ENCODE measurements at regions not wholly inside any gene's neighbourhood (a gene's known extent, or its start where the extent isn't known, plus 50 kb on each side); places are given as distances from the start of the nearest gene placed in this dataset.

DNA sequence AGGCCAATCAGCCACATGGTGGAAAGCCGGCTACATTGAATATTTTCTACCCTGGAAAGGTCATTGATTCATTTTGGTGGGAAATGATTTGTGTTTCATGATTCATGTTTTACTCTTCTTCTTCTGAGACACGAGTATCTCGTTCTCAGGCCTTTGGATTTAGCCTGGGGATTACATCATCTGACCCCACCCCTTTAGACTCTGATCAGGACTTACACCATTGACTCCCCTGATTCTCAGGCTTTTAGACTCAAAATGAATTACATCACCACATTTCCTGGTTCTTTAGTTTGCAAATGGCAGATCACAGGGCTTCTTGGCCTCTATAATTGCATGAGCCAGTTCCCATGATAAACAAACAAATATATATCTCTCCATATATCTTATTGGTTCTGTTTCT is 228.8 kb downstream of the ADGRG6 start:
- H3K9me3 Mint-ChIP-seq: peaks cover 56% of the 10 kb centered on the region
- H3K36me3 Mint-ChIP-seq: peaks cover 26% of the 10 kb centered on the region
- CTCF ChIA-PET: no interaction called here
- H3K27ac Mint-ChIP-seq: no peak overlapping the region
- no peak for TF ChIP-seq ZNF232 (CRISPR knock-in tag; IDR thresholded peaks at IDR 0.05)
- TF ChIP-seq NFE2L1 (CRISPR knock-in tag; IDR thresholded peaks at IDR 0.05): no peak
- TF ChIP-seq CREM (CRISPR knock-in tag; IDR thresholded peaks at IDR 0.05): no peak
- TF ChIP-seq, protein P1, sequence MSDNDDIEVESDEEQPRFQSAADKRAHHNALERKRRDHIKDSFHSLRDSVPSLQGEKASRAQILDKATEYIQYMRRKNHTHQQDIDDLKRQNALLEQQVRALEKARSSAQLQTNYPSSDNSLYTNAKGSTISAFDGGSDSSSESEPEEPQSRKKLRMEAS (CRISPR knock-in tag; IDR thresholded peaks at IDR 0.05): no peak
- TF ChIP-seq NFATC4 (CRISPR knock-in tag; IDR thresholded peaks at IDR 0.05): no peak
- TF ChIP-seq ESRRA (CRISPR knock-in tag; IDR thresholded peaks at IDR 0.05; ENCODE audit: borderline replicate concordance): no peak
- TF ChIP-seq ZNF396 (CRISPR knock-in tag; IDR thresholded peaks at IDR 0.05; ENCODE audit: borderline replicate concordance): no peak
- TF ChIP-seq SP1 (CRISPR knock-in tag; conservative IDR thresholded peaks at IDR 0.05): no peak
- no peak for TF ChIP-seq HMGA2 (CRISPR knock-in tag; IDR thresholded peaks at IDR 0.05)
- no peak for TF ChIP-seq OVOL2 (CRISPR knock-in tag; IDR thresholded peaks at IDR 0.05; ENCODE audit: borderline replicate concordance)
- TF ChIP-seq JAZF1 (CRISPR knock-in tag; IDR thresholded peaks at IDR 0.05): no peak
- TF ChIP-seq, protein P2, sequence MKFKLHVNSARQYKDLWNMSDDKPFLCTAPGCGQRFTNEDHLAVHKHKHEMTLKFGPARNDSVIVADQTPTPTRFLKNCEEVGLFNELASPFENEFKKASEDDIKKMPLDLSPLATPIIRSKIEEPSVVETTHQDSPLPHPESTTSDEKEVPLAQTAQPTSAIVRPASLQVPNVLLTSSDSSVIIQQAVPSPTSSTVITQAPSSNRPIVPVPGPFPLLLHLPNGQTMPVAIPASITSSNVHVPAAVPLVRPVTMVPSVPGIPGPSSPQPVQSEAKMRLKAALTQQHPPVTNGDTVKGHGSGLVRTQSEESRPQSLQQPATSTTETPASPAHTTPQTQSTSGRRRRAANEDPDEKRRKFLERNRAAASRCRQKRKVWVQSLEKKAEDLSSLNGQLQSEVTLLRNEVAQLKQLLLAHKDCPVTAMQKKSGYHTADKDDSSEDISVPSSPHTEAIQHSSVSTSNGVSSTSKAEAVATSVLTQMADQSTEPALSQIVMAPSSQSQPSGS (CRISPR knock-in tag; IDR thresholded peaks at IDR 0.05; ENCODE audit: borderline replicate concordance, low read depth): no peak
- TF ChIP-seq MYBL2 (CRISPR knock-in tag; IDR thresholded peaks at IDR 0.05): no peak
- no peak for TF ChIP-seq GABPB1 (CRISPR knock-in tag; IDR thresholded peaks at IDR 0.05)
- TF ChIP-seq, protein P3, sequence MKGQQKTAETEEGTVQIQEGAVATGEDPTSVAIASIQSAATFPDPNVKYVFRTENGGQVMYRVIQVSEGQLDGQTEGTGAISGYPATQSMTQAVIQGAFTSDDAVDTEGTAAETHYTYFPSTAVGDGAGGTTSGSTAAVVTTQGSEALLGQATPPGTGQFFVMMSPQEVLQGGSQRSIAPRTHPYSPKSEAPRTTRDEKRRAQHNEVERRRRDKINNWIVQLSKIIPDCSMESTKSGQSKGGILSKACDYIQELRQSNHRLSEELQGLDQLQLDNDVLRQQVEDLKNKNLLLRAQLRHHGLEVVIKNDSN (CRISPR knock-in tag; IDR thresholded peaks at IDR 0.05): no peak
- TF ChIP-seq, protein P4, sequence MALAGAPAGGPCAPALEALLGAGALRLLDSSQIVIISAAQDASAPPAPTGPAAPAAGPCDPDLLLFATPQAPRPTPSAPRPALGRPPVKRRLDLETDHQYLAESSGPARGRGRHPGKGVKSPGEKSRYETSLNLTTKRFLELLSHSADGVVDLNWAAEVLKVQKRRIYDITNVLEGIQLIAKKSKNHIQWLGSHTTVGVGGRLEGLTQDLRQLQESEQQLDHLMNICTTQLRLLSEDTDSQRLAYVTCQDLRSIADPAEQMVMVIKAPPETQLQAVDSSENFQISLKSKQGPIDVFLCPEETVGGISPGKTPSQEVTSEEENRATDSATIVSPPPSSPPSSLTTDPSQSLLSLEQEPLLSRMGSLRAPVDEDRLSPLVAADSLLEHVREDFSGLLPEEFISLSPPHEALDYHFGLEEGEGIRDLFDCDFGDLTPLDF (CRISPR knock-in tag; IDR thresholded peaks at IDR 0.05): no peak
- TF ChIP-seq, protein P5, sequence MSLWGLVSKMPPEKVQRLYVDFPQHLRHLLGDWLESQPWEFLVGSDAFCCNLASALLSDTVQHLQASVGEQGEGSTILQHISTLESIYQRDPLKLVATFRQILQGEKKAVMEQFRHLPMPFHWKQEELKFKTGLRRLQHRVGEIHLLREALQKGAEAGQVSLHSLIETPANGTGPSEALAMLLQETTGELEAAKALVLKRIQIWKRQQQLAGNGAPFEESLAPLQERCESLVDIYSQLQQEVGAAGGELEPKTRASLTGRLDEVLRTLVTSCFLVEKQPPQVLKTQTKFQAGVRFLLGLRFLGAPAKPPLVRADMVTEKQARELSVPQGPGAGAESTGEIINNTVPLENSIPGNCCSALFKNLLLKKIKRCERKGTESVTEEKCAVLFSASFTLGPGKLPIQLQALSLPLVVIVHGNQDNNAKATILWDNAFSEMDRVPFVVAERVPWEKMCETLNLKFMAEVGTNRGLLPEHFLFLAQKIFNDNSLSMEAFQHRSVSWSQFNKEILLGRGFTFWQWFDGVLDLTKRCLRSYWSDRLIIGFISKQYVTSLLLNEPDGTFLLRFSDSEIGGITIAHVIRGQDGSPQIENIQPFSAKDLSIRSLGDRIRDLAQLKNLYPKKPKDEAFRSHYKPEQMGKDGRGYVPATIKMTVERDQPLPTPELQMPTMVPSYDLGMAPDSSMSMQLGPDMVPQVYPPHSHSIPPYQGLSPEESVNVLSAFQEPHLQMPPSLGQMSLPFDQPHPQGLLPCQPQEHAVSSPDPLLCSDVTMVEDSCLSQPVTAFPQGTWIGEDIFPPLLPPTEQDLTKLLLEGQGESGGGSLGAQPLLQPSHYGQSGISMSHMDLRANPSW (CRISPR knock-in tag; conservative IDR thresholded peaks at IDR 0.05; ENCODE audit: low read depth): no peak
- peaks cover 4% of the 10 kb centered on the region; the same call in 1 of the 2 replicates for H3K4me1 Mint-ChIP-seq
- POLR2A ChIA-PET: no interaction called here
- ATAC-seq (no peak), DNase-seq (ENCODE audit: low spot score) (no peak)
- H3K4me3 Mint-ChIP-seq: no peak overlapping the region
- H3K27me3 Mint-ChIP-seq (ENCODE audit: low read depth): peaks cover 2% of the 10 kb centered on the region; the same call in 1 of the 2 replicates

DNA sequence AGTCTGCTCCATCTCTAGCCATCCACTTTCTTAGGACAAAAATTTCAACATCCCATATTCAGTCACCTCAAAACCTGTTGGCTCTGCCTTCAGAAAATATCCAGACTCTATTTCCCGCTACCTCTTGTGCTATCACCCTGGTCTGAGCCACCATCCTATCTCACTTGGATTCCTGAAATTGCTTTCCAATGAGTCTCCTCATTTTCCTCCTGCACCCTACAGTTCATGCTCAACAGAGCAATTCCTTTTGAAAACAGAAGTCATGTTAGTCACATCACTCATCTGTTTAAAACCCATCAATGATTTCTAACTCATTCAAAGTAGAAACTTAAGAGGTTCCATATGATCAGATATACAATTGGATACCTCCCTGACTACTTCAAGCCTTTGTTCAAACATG is 229.9 kb downstream of the ADGRG6 start:
- Mint-ChIP-seq H3K27ac (no peak overlapping the region), H3K4me1 (peaks cover 4% of the 10 kb centered on the region; the same call in 1 of the 2 replicates), H3K36me3 (peaks cover 32% of the 10 kb centered on the region), H3K27me3 (ENCODE audit: low read depth) (peaks cover 3% of the 10 kb centered on the region; the same call in 1 of the 2 replicates), H3K4me3 (no peak overlapping the region), H3K9me3 (peaks cover 61% of the 10 kb centered on the region)
- no peak for ATAC-seq
- CTCF ChIA-PET: no interaction called here
- POLR2A ChIA-PET: no interaction called here
- DNase-seq (ENCODE audit: low spot score): no peak
- TF ChIP-seq ATF1 (CRISPR knock-in tag; IDR thresholded peaks at IDR 0.05) (no peak), ETV6 (CRISPR knock-in tag; IDR thresholded peaks at IDR 0.05) (no peak), FOXK1 (CRISPR knock-in tag; IDR thresholded peaks at IDR 0.05) (no peak), ZNF423 (CRISPR knock-in tag; IDR thresholded peaks at IDR 0.05) (no peak), ZNF317 (CRISPR knock-in tag; IDR thresholded peaks at IDR 0.05; ENCODE audit: borderline replicate concordance, low read depth) (no peak), SP1 (CRISPR knock-in tag; conservative IDR thresholded peaks at IDR 0.05) (no peak), RORB (CRISPR knock-in tag; IDR thresholded peaks at IDR 0.05) (no peak), NFATC4 (CRISPR knock-in tag; IDR thresholded peaks at IDR 0.05) (no peak), PRRX2 (CRISPR knock-in tag; IDR thresholded peaks at IDR 0.05) (no peak), CREM (CRISPR knock-in tag; IDR thresholded peaks at IDR 0.05) (no peak)
- TF ChIP-seq, protein P6, sequence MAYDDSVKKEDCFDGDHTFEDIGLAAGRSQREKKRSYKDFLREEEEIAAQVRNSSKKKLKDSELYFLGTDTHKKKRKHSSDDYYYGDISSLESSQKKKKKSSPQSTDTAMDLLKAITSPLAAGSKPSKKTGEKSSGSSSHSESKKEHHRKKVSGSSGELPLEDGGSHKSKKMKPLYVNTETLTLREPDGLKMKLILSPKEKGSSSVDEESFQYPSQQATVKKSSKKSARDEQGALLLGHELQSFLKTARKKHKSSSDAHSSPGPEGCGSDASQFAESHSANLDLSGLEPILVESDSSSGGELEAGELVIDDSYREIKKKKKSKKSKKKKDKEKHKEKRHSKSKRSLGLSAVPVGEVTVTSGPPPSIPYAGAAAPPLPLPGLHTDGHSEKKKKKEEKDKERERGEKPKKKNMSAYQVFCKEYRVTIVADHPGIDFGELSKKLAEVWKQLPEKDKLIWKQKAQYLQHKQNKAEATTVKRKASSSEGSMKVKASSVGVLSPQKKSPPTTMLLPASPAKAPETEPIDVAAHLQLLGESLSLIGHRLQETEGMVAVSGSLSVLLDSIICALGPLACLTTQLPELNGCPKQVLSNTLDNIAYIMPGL (CRISPR knock-in tag; IDR thresholded peaks at IDR 0.05): no peak
- TF ChIP-seq, protein P7, sequence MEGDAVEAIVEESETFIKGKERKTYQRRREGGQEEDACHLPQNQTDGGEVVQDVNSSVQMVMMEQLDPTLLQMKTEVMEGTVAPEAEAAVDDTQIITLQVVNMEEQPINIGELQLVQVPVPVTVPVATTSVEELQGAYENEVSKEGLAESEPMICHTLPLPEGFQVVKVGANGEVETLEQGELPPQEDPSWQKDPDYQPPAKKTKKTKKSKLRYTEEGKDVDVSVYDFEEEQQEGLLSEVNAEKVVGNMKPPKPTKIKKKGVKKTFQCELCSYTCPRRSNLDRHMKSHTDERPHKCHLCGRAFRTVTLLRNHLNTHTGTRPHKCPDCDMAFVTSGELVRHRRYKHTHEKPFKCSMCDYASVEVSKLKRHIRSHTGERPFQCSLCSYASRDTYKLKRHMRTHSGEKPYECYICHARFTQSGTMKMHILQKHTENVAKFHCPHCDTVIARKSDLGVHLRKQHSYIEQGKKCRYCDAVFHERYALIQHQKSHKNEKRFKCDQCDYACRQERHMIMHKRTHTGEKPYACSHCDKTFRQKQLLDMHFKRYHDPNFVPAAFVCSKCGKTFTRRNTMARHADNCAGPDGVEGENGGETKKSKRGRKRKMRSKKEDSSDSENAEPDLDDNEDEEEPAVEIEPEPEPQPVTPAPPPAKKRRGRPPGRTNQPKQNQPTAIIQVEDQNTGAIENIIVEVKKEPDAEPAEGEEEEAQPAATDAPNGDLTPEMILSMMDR (IDR thresholded peaks at IDR 0.05): no peak
- TF ChIP-seq, protein P8, sequence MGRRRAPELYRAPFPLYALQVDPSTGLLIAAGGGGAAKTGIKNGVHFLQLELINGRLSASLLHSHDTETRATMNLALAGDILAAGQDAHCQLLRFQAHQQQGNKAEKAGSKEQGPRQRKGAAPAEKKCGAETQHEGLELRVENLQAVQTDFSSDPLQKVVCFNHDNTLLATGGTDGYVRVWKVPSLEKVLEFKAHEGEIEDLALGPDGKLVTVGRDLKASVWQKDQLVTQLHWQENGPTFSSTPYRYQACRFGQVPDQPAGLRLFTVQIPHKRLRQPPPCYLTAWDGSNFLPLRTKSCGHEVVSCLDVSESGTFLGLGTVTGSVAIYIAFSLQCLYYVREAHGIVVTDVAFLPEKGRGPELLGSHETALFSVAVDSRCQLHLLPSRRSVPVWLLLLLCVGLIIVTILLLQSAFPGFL (CRISPR knock-in tag; IDR thresholded peaks at IDR 0.05; ENCODE audit: borderline replicate concordance): no peak

Data from WTC11 (cell line).